GM23338 (cell line): ENCODE measurements at regions not wholly inside any gene's neighbourhood (a gene's known extent, or its start where the extent isn't known, plus 50 kb on each side); places are given as distances from the start of the nearest gene placed in this dataset.

Experiments
- ATAC-seq: fragments of 200-7000 bp; cut with Tn5 transposase; 3 replicates; pipeline ENCODE4 v1.9.1; 2020
- DNase-seq: peaks from one replicate; pipeline ENCODE4 v3.0.0-alpha.2; 2015; ENCODE audit warnings: low spot score
- H2AFZ ChIP-seq: fragments of 200-600 bp; sonication (generic); 2 replicates; pipeline ENCODE4 v1.8.0; 2016; ENCODE audit warnings: antibody characterized with exemption, mild to moderate bottlenecking, moderate library complexity
- H3F3A ChIP-seq: fragments of 200-600 bp; sonication (generic); replicated peaks from 2 replicates; pipeline ENCODE4 v1.8.0; 2017; ENCODE audit warnings: antibody characterized with exemption, mixed run types, low read depth
- H3K27ac ChIP-seq: fragments of 200-600 bp; sonication (generic); 2 replicates; pipeline ENCODE4 v1.6.1; 2016; ENCODE audit warnings: low read depth
- H3K27me3 ChIP-seq: fragments of 200-600 bp; sonication (generic); 2 replicates; pipeline ENCODE4 v1.8.0; 2016; ENCODE audit warnings: mild to moderate bottlenecking, mixed run types, moderate library complexity; ENCODE audit not compliant: insufficient read depth
- H3K36me3 ChIP-seq: fragments of 200-600 bp; sonication (generic); 2 replicates; pipeline ENCODE4 v1.8.0; 2016; ENCODE audit warnings: mild to moderate bottlenecking; ENCODE audit not compliant: insufficient read depth
- H3K4me1 ChIP-seq: fragments of 200-600 bp; sonication (generic); 2 replicates; pipeline ENCODE4 v1.8.0; 2016; ENCODE audit warnings: mild to moderate bottlenecking, moderate library complexity; ENCODE audit not compliant: insufficient read depth
- H3K4me2 ChIP-seq: fragments of 200-600 bp; sonication (generic); 2 replicates; pipeline ENCODE4 v1.7.1; 2017; ENCODE audit warnings: mixed run types
- H3K4me3 ChIP-seq: fragments of 200-600 bp; sonication (generic); 2 replicates; pipeline ENCODE4 v1.6.1; 2016; ENCODE audit warnings: mixed run types
- H3K79me2 ChIP-seq: fragments of 200-600 bp; sonication (generic); replicated peaks from 2 replicates; pipeline ENCODE4 v1.8.0; 2017; ENCODE audit warnings: mild to moderate bottlenecking; ENCODE audit not compliant: insufficient read depth
- H3K9me2 ChIP-seq: fragments of 200-600 bp; sonication (generic); 2 replicates; pipeline ENCODE4 v1.8.0; 2017; ENCODE audit not compliant: insufficient read depth
- H4K20me1 ChIP-seq: fragments of 200-600 bp; sonication (generic); replicated peaks from 2 replicates; pipeline ENCODE4 v1.8.0; 2017; ENCODE audit warnings: mild to moderate bottlenecking; ENCODE audit not compliant: insufficient read depth
- H3K27ac Mint-ChIP-seq: 2 replicates; pipeline ENCODE4 v1.8.0; 2020; ENCODE audit warnings: inconsistent platforms, mild to moderate bottlenecking, moderate library complexity, mixed read lengths
- H3K27me3 Mint-ChIP-seq: 3 replicates; pipeline ENCODE4 v1.8.0; 2022; ENCODE audit warnings: low read depth, mild to moderate bottlenecking, moderate library complexity, mixed read lengths, inconsistent platforms; ENCODE audit not compliant: insufficient read depth, poor library complexity
- H3K36me3 Mint-ChIP-seq: 3 replicates; pipeline ENCODE4 v1.8.0; 2021; ENCODE audit warnings: low read depth, mild to moderate bottlenecking, inconsistent platforms, moderate library complexity, mixed read lengths
- H3K4me1 Mint-ChIP-seq: 3 replicates; pipeline ENCODE4 v1.8.0; 2020; ENCODE audit warnings: mild to moderate bottlenecking, inconsistent platforms, mixed read lengths
- H3K4me3 Mint-ChIP-seq: 3 replicates; pipeline ENCODE4 v1.8.0; 2021; ENCODE audit warnings: moderate library complexity, mild to moderate bottlenecking, inconsistent platforms, mixed read lengths
- H3K9me3 Mint-ChIP-seq: 3 replicates; pipeline ENCODE4 v1.8.0; 2020; ENCODE audit warnings: moderate library complexity, mild to moderate bottlenecking, inconsistent platforms, mixed read lengths
- CREB1 ChIP-seq: fragments of 250-450 bp; sonication (Bioruptor Pico); IDR thresholded peaks from 2 replicates; pipeline ENCODE4 v1.5.0; 2020; ENCODE audit warnings: low read depth, mild to moderate bottlenecking, moderate library complexity
- CTCF ChIP-seq, 2 experiments: fragments of 200-600 bp in 1 of 2; sonication (generic) in 1 of 2; conservative IDR thresholded peaks; 2 replicates each; pipeline versions ENCODE4 v1.5.1 to v1.6.1; 2016 to 2017; ENCODE audit warnings: antibody characterized with exemption in 2 of 2, low read depth in 2 of 2, mild to moderate bottlenecking in 2 of 2, moderate library complexity in 1 of 2
- JUNB ChIP-seq: IDR thresholded peaks from one replicate; pipeline ENCODE4 v1.6.1; 2016; ENCODE audit warnings: antibody characterized with exemption; ENCODE audit not compliant: unreplicated experiment
- NANOG ChIP-seq: IDR thresholded peaks from 2 replicates; pipeline ENCODE4 v1.6.1; 2016; ENCODE audit warnings: antibody characterized with exemption, borderline replicate concordance
- POLR2AphosphoS5 ChIP-seq: IDR thresholded peaks from 2 replicates; pipeline ENCODE4 v1.6.1; 2016; ENCODE audit warnings: antibody characterized with exemption, low read depth
- ZNF462 ChIP-seq: fragments of 250-450 bp; sonication (Bioruptor Pico); IDR thresholded peaks from 2 replicates; pipeline ENCODE4 v1.5.0; 2020; ENCODE audit warnings: mild to moderate bottlenecking, moderate library complexity

- Histone ChIP-seq H3K4me3 (no peak overlapping the region), H3K27ac (no peak overlapping the region), H2AFZ (no peak overlapping the region), H4K20me1 (no peaks in the 10 kb centered on the region), H3K4me1 (no peaks in the 10 kb centered on the region), H3F3A (no peaks in the 10 kb centered on the region), H3K27me3 (no peaks in the 10 kb centered on the region), H3K9me2 (no peaks in the 10 kb centered on the region; the same call in none of the 2 replicates), H3K4me2 (no peak overlapping the region), H3K79me2 (no peaks in the 10 kb centered on the region), H3K36me3 (no peaks in the 10 kb centered on the region)
- H3K27me3 Mint-ChIP-seq: peaks cover 3% of the 10 kb centered on the region
- H3K4me3 Mint-ChIP-seq: no peak overlapping the region
- ATAC-seq (no peak), DNase-seq (no peak)
- no peak overlapping the region for H3K27ac Mint-ChIP-seq
- no peaks in the 10 kb centered on the region for H3K9me3 Mint-ChIP-seq
- TF ChIP-seq CTCF (conservative IDR thresholded peaks at IDR 0.05; ENCODE audit: low read depth in 2 of 2) (no peak), POLR2AphosphoS5 (no peak), ZNF462 (CRISPR knock-in tag) (no peak), NANOG (no peak), JUNB (no peak), CREB1 (no peak)
- H3K36me3 Mint-ChIP-seq: no peaks in the 10 kb centered on the region
- no peaks in the 10 kb centered on the region for H3K4me1 Mint-ChIP-seq
Observed at GRCh38 chr12:58367041-58367440, 425.7 kb downstream of the ATP23 start.
